ENCODE measurements at regions not wholly inside any gene's neighbourhood (a gene's known extent, or its start where the extent isn't known, plus 50 kb on each side); places are given as distances from the start of the nearest gene placed in this dataset.

DNA sequence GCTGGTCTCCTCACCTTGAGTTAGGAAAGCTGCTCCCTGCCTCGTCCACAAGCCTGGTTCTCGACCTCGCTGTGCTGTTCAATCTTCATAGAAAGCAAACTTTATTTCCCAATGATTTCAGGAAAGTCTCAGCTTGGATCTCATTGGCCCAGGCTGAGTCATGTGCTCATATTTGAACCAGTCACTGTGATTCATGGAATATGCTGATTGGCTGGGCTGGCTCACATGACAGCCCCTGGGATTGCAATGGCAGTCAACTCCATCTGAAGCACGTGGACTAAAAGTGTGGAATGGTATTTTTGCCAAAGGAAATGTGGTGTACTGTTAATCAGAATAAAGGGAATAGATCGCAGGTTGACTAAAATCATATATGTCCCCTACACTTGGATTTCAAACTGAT is 396.6 kb downstream of the AACS start:
- TF ChIP-seq, protein P1, sequence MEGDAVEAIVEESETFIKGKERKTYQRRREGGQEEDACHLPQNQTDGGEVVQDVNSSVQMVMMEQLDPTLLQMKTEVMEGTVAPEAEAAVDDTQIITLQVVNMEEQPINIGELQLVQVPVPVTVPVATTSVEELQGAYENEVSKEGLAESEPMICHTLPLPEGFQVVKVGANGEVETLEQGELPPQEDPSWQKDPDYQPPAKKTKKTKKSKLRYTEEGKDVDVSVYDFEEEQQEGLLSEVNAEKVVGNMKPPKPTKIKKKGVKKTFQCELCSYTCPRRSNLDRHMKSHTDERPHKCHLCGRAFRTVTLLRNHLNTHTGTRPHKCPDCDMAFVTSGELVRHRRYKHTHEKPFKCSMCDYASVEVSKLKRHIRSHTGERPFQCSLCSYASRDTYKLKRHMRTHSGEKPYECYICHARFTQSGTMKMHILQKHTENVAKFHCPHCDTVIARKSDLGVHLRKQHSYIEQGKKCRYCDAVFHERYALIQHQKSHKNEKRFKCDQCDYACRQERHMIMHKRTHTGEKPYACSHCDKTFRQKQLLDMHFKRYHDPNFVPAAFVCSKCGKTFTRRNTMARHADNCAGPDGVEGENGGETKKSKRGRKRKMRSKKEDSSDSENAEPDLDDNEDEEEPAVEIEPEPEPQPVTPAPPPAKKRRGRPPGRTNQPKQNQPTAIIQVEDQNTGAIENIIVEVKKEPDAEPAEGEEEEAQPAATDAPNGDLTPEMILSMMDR (IDR thresholded peaks at IDR 0.05): no peak
- no peak for TF ChIP-seq POLR2A (IDR thresholded peaks at IDR 0.05)
